ENCODE measurements at regions not wholly inside any gene's neighbourhood (a gene's known extent, or its start where the extent isn't known, plus 50 kb on each side); places are given as distances from the start of the nearest gene placed in this dataset.

DNA sequence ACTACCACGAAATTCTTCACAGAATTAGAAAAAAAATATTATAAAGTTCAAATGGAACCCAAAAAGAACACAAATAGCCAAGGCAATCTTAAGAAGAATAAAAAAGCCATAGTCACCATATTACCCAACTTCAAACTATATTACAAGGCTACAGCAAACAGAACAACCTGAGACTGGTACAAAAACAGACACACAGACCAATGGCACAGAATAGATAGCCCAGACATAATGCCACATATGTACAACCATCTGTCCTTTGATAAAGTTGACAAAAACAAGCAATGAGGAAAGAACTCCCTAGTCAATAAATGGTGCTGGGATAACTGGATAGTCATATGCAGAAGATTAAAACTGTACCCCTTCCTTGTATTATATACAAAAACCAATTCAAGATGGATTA is 808.5 kb upstream of the ZWINT start:
- no peaks in the 10 kb centered on the region for H3K27me3 ChIP-seq
- no peak for DNase-seq
- H3K4me1 ChIP-seq = no peaks in the 10 kb centered on the region
- TF ChIP-seq EP300 (IDR thresholded peaks at IDR 0.05) (no peak), POLR2AphosphoS5 (IDR thresholded peaks at IDR 0.05) (no peak), POLR2A (IDR thresholded peaks at IDR 0.05) (no peak)
- TF ChIP-seq, protein P1, sequence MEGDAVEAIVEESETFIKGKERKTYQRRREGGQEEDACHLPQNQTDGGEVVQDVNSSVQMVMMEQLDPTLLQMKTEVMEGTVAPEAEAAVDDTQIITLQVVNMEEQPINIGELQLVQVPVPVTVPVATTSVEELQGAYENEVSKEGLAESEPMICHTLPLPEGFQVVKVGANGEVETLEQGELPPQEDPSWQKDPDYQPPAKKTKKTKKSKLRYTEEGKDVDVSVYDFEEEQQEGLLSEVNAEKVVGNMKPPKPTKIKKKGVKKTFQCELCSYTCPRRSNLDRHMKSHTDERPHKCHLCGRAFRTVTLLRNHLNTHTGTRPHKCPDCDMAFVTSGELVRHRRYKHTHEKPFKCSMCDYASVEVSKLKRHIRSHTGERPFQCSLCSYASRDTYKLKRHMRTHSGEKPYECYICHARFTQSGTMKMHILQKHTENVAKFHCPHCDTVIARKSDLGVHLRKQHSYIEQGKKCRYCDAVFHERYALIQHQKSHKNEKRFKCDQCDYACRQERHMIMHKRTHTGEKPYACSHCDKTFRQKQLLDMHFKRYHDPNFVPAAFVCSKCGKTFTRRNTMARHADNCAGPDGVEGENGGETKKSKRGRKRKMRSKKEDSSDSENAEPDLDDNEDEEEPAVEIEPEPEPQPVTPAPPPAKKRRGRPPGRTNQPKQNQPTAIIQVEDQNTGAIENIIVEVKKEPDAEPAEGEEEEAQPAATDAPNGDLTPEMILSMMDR (IDR thresholded peaks at IDR 0.05) = no peak
- H3K9me3 ChIP-seq = no peaks in the 10 kb centered on the region
- H3K4me3 ChIP-seq = no peak overlapping the region
- H3K36me3 ChIP-seq = no peaks in the 10 kb centered on the region
- H3K27ac ChIP-seq = no peak overlapping the region
- WGBS, 2 donors = 0% methylated on average over 1 of the region's 1 CpG
- intact Hi-C loops (cut with DNase I) = no loop called here

DNA sequence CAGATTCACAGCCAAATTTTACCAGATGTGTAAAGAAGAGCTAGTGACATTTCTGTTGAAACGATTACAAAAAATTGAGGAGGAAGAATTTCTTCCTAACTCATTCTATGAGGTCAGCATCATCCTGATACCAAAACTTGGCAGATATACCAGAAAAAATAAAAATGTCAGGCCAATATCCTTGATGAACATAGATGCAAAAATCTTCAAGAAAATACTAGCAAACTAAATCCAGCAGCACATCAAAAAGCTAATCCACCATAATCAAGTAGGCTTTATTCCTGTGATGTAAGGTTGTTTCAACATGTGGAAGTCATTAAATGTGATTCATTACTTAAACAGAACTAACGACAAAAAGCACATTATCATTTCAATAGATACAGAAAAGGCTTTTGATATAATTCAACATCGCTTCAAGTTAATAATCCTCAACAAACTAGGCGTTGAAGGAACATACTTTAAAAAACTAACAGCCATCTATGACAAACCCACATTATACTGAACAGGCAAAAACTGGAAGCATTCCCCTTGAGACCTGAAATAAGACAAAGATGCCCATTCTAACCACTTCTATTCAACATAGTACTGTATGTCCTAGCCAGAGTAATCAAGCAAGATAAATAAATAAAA is 807.7 kb upstream of the ZWINT start:
- no peaks in the 10 kb centered on the region for H3K9me3 ChIP-seq
- no peak for DNase-seq
- H3K27ac ChIP-seq = no peak overlapping the region
- no peak overlapping the region for H3K4me3 ChIP-seq
- H3K27me3 ChIP-seq = no peaks in the 10 kb centered on the region
- H3K4me1 ChIP-seq = no peaks in the 10 kb centered on the region
- intact Hi-C loops (cut with DNase I) = no loop called here
- 38 to 60% methylated on average over 4 of the region's 4 CpGs for WGBS, 2 donors
- H3K36me3 ChIP-seq = no peaks in the 10 kb centered on the region
- TF ChIP-seq POLR2A (IDR thresholded peaks at IDR 0.05) (no peak), EP300 (IDR thresholded peaks at IDR 0.05) (no peak), POLR2AphosphoS5 (IDR thresholded peaks at IDR 0.05) (no peak)
- TF ChIP-seq, protein P1 (IDR thresholded peaks at IDR 0.05) = no peak

DNA sequence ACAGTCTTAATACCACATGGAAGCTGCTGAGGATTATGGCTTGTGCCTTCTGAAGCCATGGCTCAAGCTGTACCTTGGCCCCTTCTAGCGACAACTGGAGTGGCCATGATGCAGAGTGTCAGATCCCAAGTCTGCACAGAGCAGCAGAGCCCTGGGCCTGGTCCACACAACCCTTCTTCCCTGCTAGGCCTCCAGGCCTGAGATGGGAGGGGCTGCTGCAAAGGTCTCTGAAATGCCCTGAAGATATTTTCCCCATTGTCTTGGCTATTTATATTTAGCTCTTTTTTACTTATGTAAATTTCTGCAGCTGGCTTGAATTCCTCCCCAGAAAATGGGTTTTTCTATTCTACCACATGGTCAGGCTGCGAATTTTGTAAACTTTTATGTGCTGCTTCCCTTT is 804.6 kb upstream of the ZWINT start:
- Histone ChIP-seq H3K4me1 (peaks cover 0 to 16% (median 3%) of the 10 kb centered on the region in 4 donors), H3K36me3 (no peaks in the 10 kb centered on the region), H3K27ac (no peak overlapping the region), H3K4me3 (no peak overlapping the region), H3K27me3 (no peaks in the 10 kb centered on the region), H3K9me3 (no peaks in the 10 kb centered on the region)
- WGBS, 2 donors = 85 to 93% methylated on average over 2 of the region's 2 CpGs
- intact Hi-C loops (cut with DNase I) = no loop called here
- TF ChIP-seq POLR2A (IDR thresholded peaks at IDR 0.05) (no peak), POLR2AphosphoS5 (IDR thresholded peaks at IDR 0.05) (no peak), EP300 (IDR thresholded peaks at IDR 0.05) (no peak)
- TF ChIP-seq, protein P1 (IDR thresholded peaks at IDR 0.05) = no peak
- DNase-seq = no peak

DNA sequence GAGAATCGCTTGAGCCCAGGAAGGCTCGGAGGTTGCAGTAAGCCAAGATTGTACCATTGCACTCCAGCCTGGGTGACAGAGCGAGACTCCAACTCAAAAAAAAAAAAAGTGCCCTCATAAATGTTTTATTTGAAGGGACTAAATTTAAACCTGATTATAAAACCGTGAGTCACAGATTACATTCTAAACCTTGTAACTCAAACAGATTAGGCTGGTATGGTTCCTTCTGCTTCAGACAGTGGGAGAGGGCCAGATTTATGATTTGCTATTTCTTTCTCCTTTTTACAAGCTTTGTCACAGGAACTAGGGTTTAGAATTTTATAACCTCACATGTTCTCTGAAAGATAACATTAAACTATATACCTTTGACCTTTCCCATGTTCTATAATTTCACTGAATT is 801.2 kb upstream of the ZWINT start:
- no peak for DNase-seq
- Histone ChIP-seq H3K4me3 (no peak overlapping the region), H3K4me1 (peaks cover 0 to 16% (median 3%) of the 10 kb centered on the region in 4 donors), H3K27me3 (no peaks in the 10 kb centered on the region), H3K9me3 (no peaks in the 10 kb centered on the region), H3K36me3 (no peaks in the 10 kb centered on the region), H3K27ac (no peak overlapping the region)
- WGBS, 2 donors = 14 to 53% methylated on average over 4 of the region's 4 CpGs
- no peak for TF ChIP-seq POLR2AphosphoS5 (IDR thresholded peaks at IDR 0.05)
- no peak for TF ChIP-seq EP300 (IDR thresholded peaks at IDR 0.05)
- TF ChIP-seq POLR2A (IDR thresholded peaks at IDR 0.05) = no peak
- TF ChIP-seq, protein P1 (IDR thresholded peaks at IDR 0.05) = no peak
- intact Hi-C loops (cut with DNase I) = no loop called here

DNA sequence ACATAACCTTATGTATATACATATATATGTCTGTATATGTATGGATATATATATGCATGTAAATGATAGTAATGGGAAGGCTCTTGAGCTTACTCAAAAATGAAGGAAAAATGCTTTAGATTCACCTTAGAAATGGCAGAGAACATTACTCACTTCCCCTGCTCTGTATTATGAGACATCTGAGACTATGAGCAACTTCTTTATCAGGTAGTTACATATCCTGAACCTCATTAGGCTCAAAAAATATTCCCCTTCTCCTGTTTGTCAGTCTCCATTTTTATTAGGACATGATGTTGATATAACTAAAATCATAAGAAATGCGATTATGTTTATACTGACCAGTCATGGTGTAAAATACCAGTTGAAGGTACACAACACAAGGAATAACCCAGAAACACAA is 800.1 kb upstream of the ZWINT start:
- H3K27ac ChIP-seq = no peak overlapping the region
- no peak for TF ChIP-seq POLR2A (IDR thresholded peaks at IDR 0.05)
- no peak for TF ChIP-seq EP300 (IDR thresholded peaks at IDR 0.05)
- TF ChIP-seq, protein P1 (IDR thresholded peaks at IDR 0.05) = no peak
- TF ChIP-seq POLR2AphosphoS5 (IDR thresholded peaks at IDR 0.05) = no peak
- no peaks in the 10 kb centered on the region for H3K36me3 ChIP-seq
- no peaks in the 10 kb centered on the region for H3K9me3 ChIP-seq
- H3K4me3 ChIP-seq = no peak overlapping the region
- 74 to 77% methylated on average over 1 of the region's 1 CpG for WGBS, 2 donors
- peaks cover 0 to 16% (median 3%) of the 10 kb centered on the region in 4 donors for H3K4me1 ChIP-seq
- H3K27me3 ChIP-seq = no peaks in the 10 kb centered on the region
- intact Hi-C loops (cut with DNase I) = no loop called here
- DNase-seq = no peak

Data from sigmoid colon (tissue), 6 donors.